ENCODE measurements at regions not wholly inside any gene's neighbourhood (a gene's known extent, or its start where the extent isn't known, plus 50 kb on each side); places are given as distances from the start of the nearest gene placed in this dataset.
A peak's percentile ranks its signal among the peaks of the same experiment; 100 is the strongest.

DNA sequence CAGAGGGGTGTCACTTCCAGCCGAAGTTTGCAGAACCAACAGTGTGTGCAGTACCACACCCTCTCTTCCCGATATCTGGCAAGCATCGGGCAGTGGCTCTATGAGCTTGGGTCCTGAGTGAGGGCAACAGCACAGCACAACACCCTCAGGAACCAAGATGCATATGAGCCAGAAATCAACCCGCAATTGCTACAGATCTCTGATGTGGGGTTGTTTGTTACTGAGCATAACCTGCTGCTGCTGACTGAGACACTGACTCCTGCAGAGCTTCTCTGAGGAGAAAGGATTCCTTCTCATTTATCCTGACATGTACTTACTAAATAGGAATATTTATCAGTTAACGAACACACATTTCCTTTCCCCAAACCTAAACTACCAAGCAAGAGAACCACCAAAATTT, 218.3 kb downstream of the RBFOX3 start:
- TF ChIP-seq JUND (IDR thresholded peaks at IDR 0.05; ENCODE audit: low read depth): no peak
- in situ Hi-C loops (cut with HindIII; ENCODE audit: low pct_unique_long_range_greater_than_20kb, low sequenced_read_pairs): no loop called here

DNA sequence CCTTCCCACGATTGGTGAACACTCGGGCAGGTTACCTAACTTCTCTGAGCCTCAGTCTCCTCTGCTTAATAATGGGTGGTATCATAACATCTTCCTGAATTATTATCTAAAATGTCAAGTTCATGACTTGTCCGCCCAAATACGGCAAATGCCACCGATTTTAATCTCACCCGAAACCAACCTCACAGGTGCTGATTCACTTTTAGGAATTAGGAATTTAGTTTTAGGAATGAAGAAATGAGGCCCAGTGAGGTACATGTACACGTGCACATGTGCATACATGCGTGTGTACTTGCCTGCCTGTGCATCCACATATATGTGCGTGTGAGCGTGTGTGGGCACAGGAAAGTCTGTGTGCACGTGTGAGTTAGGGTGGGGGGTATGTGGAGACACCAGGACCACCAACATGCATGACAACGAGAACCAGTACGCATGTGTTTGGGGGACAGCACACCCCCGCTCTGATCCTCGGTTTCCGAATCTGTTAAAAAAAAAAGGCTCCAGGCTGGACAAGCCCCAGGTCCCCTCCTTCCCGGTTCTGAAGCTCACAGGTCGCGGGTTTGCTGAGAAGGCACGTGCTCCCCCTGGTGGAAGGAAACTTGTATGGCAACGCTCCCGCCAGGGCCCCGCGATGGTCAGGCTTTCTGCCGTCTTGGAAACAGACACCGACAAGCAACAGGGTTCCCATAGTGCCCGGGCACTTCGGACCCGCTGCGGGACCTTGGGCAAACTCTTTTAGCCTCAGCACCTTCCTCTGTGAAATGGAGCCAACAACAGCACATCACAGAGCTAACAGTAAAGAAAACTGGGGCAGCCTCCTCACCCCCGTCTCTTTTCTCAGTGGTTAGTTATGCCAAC, 219.2 kb downstream of the RBFOX3 start:
- in situ Hi-C loops (cut with HindIII; ENCODE audit: low pct_unique_long_range_greater_than_20kb, low sequenced_read_pairs): no loop called here
- peak; percentile 81 to 85 for DNase-seq (ENCODE audit: low read depth in 1 of 2, low spot score in 1 of 2)
- no peak for TF ChIP-seq JUND (IDR thresholded peaks at IDR 0.05; ENCODE audit: low read depth)

More for the DNA sequence above, 218.3 kb downstream of the RBFOX3 start:
- DNase-seq (ENCODE audit: low read depth in 1 of 2, low spot score in 1 of 2): no peak

DNA sequence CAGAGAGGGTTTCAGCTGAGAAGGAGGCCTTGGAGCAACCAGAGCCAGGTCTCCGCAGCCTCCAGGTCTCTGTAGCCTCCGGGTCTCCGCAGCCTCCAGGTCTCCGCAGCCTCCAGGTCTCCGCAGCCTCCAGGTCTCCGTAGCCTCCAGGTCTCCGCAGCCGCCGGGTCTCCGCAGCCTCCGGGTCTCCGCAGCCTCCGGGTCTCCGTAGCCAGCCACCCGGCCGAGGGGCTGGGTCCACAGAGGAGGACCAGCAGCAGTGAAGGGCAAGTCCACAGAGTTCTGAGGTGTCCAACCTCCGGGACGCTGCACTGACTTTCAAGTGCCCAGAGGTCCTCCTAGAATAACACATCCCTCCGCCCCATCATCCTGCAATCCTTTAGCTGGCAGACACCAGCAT, 221.0 kb downstream of the RBFOX3 start:
- DNase-seq (ENCODE audit: low read depth in 1 of 2, low spot score in 1 of 2): no peak
- TF ChIP-seq JUND (IDR thresholded peaks at IDR 0.05; ENCODE audit: low read depth): no peak
- in situ Hi-C loops (cut with HindIII; ENCODE audit: low pct_unique_long_range_greater_than_20kb, low sequenced_read_pairs): no loop called here

DNA sequence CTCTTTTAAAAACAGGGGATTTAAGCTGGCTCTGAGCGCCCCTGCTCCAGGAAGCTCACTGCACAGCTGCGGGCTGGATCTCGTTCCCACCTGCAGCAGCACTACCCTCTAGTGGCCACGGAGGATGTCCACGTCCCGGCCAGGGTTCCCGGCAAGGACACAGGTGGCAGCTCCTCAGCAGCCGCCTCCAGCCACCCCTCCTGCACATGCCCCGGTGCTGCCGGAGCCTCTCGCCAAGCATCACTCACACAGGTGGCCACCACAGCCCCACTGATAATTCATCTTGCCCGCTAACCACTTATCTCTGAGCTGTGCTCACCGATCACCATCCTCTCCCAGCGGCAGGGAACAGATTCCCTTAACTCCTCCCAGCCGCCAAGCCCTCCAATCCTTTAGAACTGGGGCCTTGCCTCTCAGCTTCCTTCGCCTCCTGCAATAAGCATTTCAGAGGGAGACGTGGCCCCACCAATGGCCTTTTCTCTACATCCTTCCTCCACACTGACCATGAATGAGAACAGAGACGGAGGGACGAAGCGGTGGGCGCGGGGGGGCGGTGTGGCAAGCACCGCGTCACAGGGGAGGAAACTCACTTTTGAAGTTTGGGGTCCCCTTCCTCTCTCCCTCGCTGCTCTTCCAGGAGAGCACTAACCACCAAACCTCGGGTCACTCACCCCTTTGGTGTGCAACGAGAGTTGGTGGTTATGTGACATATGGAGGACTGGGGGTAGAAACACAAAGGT, 222.1 kb downstream of the RBFOX3 start:
- no peak for TF ChIP-seq JUND (IDR thresholded peaks at IDR 0.05; ENCODE audit: low read depth)
- in situ Hi-C loops (cut with HindIII; ENCODE audit: low pct_unique_long_range_greater_than_20kb, low sequenced_read_pairs): no loop called here
- peak; percentile 73 to 96 for DNase-seq (ENCODE audit: low read depth in 1 of 2, low spot score in 1 of 2)

DNA sequence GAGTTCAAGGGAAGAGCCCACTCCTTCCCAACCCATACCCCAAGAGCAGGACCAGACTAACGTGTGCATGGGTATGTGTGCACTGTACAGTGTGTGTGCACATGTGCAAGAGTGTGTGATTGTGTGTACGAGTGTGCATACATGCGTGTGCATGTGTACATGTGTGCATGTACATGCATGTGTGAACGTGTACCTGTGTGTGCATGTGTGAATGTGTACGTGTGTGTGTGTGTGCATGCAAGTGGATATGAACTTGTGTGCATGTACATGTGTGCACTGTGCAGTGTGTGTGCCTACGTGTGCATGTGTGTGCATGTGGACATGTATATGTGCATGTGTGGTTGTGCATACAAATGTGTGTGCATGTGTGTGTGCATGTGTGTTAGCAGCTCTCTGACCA, 223.1 kb downstream of the RBFOX3 start:
- DNase-seq (ENCODE audit: low read depth in 1 of 2, low spot score in 1 of 2): no peak
- in situ Hi-C loops (cut with HindIII; ENCODE audit: low pct_unique_long_range_greater_than_20kb, low sequenced_read_pairs): no loop called here
- TF ChIP-seq JUND (IDR thresholded peaks at IDR 0.05; ENCODE audit: low read depth): no peak

DNA sequence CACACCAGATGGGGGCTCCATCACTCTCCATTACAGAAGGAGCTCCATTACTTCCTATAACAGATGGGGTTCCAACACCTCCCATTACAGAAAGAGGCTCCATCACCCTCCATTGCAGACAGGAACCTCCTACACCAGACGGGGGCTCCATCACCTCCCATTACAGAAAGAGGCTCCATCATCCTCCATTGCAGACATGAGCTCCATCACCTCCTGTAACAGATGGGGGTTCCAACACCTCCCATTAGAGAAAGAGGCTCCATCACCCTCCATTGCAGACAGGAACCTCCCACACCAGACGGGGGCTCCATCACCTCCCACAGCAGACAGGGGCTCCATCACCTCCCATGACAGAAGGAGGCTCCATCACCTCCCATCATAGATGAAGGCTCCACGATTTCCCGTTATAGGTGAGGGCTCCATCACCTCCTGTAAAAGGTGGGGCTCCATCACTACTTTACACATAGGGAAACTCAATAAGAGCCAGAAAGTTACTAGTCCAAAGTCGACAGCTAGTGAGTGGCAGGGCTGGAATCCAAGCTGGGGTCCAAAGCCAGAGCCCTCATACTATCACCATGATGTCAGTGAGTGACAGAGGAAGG, 224.8 kb downstream of the RBFOX3 start:
- in situ Hi-C loops (cut with HindIII; ENCODE audit: low pct_unique_long_range_greater_than_20kb, low sequenced_read_pairs): no loop called here
- TF ChIP-seq JUND (IDR thresholded peaks at IDR 0.05; ENCODE audit: low read depth): no peak
- DNase-seq (ENCODE audit: low read depth in 1 of 2, low spot score in 1 of 2): no peak

DNA sequence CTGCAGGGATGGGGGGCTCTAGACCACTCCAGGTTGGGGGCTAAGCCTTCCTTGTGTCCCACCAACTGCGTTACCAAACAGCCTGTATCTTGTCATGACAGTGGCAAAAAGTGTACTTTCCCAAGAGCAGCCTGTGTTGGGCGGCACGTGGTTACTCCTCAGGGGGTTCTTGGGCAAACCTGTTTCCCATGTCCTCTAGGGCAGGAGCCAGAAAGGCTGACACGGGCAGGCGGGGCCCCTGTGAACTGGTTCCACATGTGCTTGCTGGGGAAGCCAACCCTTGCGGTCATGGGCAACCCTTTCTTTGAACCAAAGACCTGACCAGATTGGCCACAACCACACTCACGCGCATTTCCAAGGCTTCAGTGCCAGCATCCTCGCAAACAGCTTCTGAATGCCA, 228.5 kb downstream of the RBFOX3 start:
- no peak for TF ChIP-seq JUND (IDR thresholded peaks at IDR 0.05; ENCODE audit: low read depth)
- in situ Hi-C loops (cut with HindIII; ENCODE audit: low pct_unique_long_range_greater_than_20kb, low sequenced_read_pairs): no loop called here
- DNase-seq (ENCODE audit: low read depth in 1 of 2, low spot score in 1 of 2): no peak

DNA sequence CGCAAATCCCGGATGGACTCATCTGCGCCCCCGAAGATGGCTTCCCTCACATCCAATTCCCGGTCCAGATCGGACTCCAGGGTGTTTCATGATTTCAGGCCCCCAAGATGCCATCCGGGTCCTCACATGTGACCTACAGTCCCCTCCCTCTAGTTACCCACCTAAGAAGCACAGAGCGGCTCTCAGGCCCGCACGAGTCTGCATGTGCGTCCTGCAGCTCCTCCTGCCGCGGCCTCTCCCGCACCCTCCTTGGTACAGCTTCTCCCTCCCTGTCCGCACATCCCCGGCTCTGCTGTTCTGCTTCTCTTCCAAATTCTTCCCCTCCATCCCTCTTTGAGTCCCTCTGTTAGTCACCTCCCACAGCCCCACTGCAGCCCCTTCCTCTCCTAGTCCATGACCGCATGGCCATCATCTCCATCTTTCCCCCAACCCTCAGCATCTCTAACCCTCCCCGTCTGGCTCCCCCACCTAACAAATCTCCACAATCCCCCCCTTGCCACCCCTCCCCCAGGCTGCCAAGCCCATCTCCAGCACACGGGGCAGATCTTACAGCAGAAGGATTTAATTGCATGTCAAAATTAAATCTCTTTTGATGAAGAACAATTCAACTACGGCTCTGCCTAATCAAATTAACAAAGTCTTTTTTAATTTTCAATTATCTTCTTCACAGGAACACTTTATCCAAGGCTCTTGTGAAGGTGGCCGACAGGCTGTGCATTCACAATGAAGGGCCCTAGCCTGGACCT, 231.0 kb downstream of the RBFOX3 start:
- in situ Hi-C loops (cut with HindIII; ENCODE audit: low pct_unique_long_range_greater_than_20kb, low sequenced_read_pairs): no loop called here
- DNase-seq (ENCODE audit: low read depth in 1 of 2, low spot score in 1 of 2): no peak
- TF ChIP-seq JUND (IDR thresholded peaks at IDR 0.05; ENCODE audit: low read depth): no peak

DNA sequence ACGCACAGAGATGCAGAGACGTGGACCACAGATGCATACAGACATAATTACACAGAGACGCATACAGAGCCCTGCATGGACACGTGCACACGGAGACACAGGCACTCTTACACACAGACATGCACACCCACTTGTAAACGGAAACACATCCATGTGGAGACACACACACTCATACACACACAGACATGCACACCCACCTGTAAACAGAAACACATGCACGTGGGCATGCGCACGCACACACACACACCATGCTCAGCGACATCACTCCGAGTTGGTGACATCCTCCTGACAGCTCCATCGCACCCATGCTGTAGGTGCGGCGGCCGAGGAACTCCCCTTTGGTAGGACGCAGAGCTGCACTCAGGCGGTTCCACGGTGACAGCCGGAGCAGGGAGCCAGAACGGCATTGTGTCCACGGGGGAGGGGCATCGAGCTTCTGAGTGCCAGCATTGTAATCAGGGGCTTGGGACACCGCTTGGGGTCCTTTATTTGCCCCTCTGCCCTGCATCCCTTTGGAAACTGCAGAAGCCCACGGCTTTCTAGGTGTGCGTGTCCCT, 233.5 kb downstream of the RBFOX3 start:
- in situ Hi-C loops (cut with HindIII; ENCODE audit: low pct_unique_long_range_greater_than_20kb, low sequenced_read_pairs): no loop called here
- TF ChIP-seq JUND (IDR thresholded peaks at IDR 0.05; ENCODE audit: low read depth): no peak
- DNase-seq (ENCODE audit: low read depth in 1 of 2, low spot score in 1 of 2): no peak

DNA sequence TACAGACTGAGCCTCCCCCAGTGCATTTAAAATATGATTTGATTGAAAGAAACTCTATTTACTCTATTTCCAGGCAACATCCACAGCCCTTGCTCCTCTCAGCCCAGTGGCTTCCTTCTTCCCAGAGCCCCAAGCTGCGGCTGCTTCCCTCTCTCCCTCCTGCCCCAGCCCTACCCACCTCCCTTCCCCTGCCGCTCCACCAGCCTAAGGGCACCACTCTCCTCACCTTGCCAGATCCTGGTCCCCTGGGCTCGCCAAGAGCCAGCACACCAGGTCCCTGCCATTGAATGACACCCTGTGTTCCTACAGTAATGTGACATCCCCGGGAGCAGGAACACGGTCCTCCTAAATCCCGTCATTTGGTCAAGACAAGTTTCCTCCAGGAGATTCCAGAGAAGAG, 236.0 kb downstream of the RBFOX3 start:
- in situ Hi-C loops (cut with HindIII; ENCODE audit: low pct_unique_long_range_greater_than_20kb, low sequenced_read_pairs): no loop called here
- no peak for TF ChIP-seq JUND (IDR thresholded peaks at IDR 0.05; ENCODE audit: low read depth)

DNA sequence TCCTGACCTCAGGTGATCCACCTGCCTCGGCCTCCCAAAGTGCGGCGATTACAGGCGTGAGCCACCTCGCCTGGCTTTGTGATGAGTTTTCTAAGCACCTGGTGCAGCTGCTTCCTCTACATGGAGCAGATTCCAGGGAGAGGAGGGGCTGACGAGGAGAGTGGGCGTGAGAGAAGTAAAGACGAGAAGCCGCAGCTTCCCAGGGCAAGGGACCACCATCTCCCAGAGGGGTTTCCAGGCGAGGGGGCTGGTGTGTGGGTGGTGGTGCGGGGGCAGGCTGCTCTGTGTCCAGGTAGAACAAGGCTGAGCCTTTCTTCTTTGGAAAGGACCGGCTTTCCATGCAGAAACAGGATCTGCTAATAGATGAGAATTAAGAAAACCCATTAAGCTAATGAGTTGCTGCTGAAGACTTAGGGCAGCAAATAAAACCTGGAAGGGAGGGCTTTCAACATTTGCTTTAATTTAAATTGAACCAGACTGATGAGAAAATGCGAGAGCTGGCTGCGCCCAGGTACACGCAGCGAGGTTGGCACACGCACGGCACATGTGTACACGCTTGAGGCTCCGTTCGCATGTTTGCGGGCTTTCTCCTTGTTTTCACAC, 236.7 kb downstream of the RBFOX3 start:
- in situ Hi-C loops (cut with HindIII; ENCODE audit: low pct_unique_long_range_greater_than_20kb, low sequenced_read_pairs): no loop called here
- DNase-seq (ENCODE audit: low read depth in 1 of 2, low spot score in 1 of 2): no peak

More for the DNA sequence above, 236.0 kb downstream of the RBFOX3 start:
- no peak for DNase-seq (ENCODE audit: low read depth in 1 of 2, low spot score in 1 of 2)

More for the DNA sequence above, 236.7 kb downstream of the RBFOX3 start:
- no peak for TF ChIP-seq JUND (IDR thresholded peaks at IDR 0.05; ENCODE audit: low read depth)
